Thoracic aorta (tissue), 2 donors: ENCODE measurements at regions not wholly inside any gene's neighbourhood (a gene's known extent, or its start where the extent isn't known, plus 50 kb on each side); places are given as distances from the start of the nearest gene placed in this dataset.
"Not testable (repeated sequence)": the region's sequence is repeated elsewhere in the genome, so short reads cannot be mapped to it uniquely, and the experiment has no call there.

Experiments used
- ATAC-seq: fragments of 150-250 bp; one replicate; pipeline ENCODE4 v1.8.0; 2017; ENCODE audit warnings: low read depth; ENCODE audit not compliant: insufficient number of reproducible peaks, low FRiP score
- DNase-seq: peaks from one replicate; pipeline ENCODE4 v3.0.0-alpha.2; 2020; ENCODE audit warnings: low spot score
- H3K27ac ChIP-seq, 2 donors: fragments of 200-600 bp; sonication (generic); 1 replicate in 1 of 2; 2 replicates in 1 of 2; pipeline ENCODE4 v1.5.1; 2016; ENCODE audit warnings: mild to moderate bottlenecking in 2 of 2, moderate library complexity in 2 of 2
- H3K27me3 ChIP-seq: fragments of 200-600 bp; sonication (generic); replicated peaks from 2 replicates; pipeline ENCODE4 v1.6.0; 2016; ENCODE audit warnings: mild to moderate bottlenecking; ENCODE audit not compliant: insufficient read depth
- H3K36me3 ChIP-seq: fragments of 200-600 bp; sonication (generic); one replicate; pipeline ENCODE4 v1.5.1; 2016
- H3K4me1 ChIP-seq, 2 donors: fragments of 200-600 bp; sonication (generic); 1 replicate in 1 of 2; 2 replicates in 1 of 2; pipeline versions ENCODE4 v1.5.1 to v1.6.0; 2016; ENCODE audit warnings: low read depth in 2 of 2, mild to moderate bottlenecking in 1 of 2; ENCODE audit not compliant: control insufficient read depth in 1 of 2
- H3K4me3 ChIP-seq: fragments of 200-600 bp; sonication (generic); 2 replicates; pipeline ENCODE4 v1.5.1; 2016; ENCODE audit warnings: mild to moderate bottlenecking
- H3K9me3 ChIP-seq: fragments of 200-600 bp; sonication (generic); 2 replicates; pipeline ENCODE4 v1.5.1; 2016
- TF ChIP-seq, protein P1 (sequence below): fragments of 200-600 bp; sonication (generic); IDR thresholded peaks from one replicate; pipeline ENCODE4 v1.5.1; 2019; ENCODE audit warnings: antibody characterized with exemption

DNA sequence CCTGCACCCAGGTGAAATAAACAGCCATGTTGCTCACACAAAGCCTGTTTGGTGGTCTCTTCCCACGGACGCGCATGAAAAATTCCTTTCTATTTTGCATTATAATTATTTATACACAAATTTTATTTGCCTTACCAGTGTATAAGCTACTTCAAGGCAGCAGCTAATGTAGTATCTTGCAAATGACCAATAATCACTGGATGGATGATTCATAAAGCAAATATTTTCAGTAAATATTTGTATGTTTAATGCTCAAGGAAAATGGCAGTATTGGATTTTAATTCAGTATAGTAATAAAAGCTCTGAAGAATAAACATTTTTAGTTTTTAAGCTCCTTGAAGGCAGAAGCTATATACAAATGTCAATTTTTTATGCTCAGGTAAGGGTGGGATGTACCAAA, 158.7 kb upstream of the NANOGP8 start:
- H3K4me1 ChIP-seq, result no peaks in the 10 kb centered on the region
- H3K9me3 ChIP-seq, result no peaks in the 10 kb centered on the region
- H3K27me3 ChIP-seq, result no peaks in the 10 kb centered on the region
- no peak for DNase-seq
- TF ChIP-seq, protein P1, sequence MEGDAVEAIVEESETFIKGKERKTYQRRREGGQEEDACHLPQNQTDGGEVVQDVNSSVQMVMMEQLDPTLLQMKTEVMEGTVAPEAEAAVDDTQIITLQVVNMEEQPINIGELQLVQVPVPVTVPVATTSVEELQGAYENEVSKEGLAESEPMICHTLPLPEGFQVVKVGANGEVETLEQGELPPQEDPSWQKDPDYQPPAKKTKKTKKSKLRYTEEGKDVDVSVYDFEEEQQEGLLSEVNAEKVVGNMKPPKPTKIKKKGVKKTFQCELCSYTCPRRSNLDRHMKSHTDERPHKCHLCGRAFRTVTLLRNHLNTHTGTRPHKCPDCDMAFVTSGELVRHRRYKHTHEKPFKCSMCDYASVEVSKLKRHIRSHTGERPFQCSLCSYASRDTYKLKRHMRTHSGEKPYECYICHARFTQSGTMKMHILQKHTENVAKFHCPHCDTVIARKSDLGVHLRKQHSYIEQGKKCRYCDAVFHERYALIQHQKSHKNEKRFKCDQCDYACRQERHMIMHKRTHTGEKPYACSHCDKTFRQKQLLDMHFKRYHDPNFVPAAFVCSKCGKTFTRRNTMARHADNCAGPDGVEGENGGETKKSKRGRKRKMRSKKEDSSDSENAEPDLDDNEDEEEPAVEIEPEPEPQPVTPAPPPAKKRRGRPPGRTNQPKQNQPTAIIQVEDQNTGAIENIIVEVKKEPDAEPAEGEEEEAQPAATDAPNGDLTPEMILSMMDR, result no peak
- H3K27ac ChIP-seq, result no peak overlapping the region
- no peak overlapping the region for H3K4me3 ChIP-seq
- no peak for ATAC-seq
- H3K36me3 ChIP-seq, result no peaks in the 10 kb centered on the region

DNA sequence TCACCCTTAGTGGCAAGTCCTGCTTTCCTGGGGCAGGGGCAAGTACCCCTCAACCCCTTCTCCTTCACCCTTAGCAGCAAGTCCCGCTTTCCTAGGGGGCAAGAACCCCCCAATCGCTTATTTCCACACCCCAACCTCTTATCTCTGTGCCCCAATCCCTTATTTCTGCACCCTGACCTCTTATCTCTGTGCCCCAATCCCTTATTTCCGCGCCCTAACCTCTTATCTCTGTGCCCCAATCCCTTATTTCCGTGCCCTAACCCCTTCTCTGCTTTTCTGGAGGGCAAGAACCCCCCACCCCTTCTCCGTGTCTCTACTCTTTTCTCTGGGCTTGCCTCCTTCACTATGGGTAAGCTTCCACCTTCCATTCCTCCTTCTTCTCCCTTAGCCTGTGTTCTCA, 154.6 kb upstream of the NANOGP8 start:
- H3K27ac ChIP-seq, H3K27me3 ChIP-seq, ATAC-seq, DNase-seq, H3K9me3 ChIP-seq, H3K4me3 ChIP-seq, H3K4me1 ChIP-seq, H3K36me3 ChIP-seq: not testable (repeated sequence)

DNA sequence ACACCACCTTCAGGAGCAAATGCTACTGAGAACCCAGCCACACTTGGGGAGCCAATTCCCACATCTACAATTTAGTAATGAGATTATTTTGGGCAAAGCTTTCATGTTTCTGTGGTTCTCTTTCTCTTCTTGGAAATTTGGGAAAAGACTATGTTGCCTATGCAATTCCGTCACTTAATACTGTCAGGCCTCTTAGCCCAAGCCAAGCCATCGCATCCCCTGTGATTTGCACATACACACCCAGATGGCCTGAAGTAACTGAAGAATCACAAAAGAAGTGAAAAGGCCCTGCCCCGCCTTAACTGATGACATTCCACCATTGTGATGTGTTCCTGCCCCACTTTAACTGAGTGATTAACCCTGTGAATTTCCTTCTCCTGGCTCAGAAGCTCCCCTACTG, 153.4 kb upstream of the NANOGP8 start:
- not testable (repeated sequence) for DNase-seq, H3K27ac ChIP-seq, H3K27me3 ChIP-seq, H3K4me3 ChIP-seq, H3K9me3 ChIP-seq, H3K4me1 ChIP-seq, ATAC-seq, H3K36me3 ChIP-seq

DNA sequence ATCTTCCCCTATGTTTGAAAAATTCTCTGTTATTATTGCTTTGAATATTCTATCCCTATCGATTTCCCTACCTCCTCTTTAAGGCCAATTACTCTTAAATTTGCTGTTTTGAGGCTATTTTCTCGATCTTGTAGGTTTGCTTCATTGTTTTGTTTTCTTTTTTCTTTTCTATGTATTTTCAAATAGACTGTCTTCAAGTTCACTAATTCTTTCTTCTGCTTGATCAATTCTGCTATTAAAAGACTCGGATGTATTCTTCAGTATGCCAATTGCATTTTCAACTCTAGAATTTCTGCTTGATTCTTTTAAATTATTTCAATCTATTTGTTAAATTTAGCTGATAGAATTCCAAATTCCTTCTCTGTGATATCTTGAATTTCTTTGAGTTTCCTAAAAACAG, 144.0 kb upstream of the NANOGP8 start:
- ATAC-seq, result no peak

DNA sequence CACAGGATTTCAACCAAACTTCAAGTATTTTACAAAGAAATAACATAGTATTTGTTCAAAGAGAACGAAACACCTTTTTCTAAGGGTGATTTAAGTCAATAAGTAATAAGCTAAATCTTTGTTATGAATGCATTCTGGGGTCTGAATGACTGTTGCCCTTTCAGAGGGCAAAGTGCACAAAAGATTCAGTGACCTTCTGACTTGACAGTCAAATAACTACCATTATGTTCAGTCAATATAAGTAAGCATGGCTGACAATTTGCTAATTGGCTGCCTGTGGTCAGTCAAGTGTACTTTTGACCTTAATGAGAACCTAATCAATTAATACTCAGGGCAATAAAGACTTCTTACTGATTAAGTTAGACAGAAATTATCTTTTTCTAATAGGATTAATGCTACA, 133.1 kb upstream of the NANOGP8 start:
- no peak for DNase-seq
- TF ChIP-seq, protein P1, result no peak
- Histone ChIP-seq H3K9me3 (no peaks in the 10 kb centered on the region), H3K4me1 (no peaks in the 10 kb centered on the region), H3K27ac (no peak overlapping the region), H3K4me3 (no peak overlapping the region), H3K27me3 (no peaks in the 10 kb centered on the region), H3K36me3 (no peaks in the 10 kb centered on the region)
- ATAC-seq, result no peak

More for the DNA sequence above, 144.0 kb upstream of the NANOGP8 start:
- no peaks in the 10 kb centered on the region for H3K4me1 ChIP-seq
- DNase-seq, result no peak
- TF ChIP-seq, protein P1, result no peak
- H3K27ac ChIP-seq, result no peak overlapping the region
- H3K27me3 ChIP-seq, result no peaks in the 10 kb centered on the region
- no peaks in the 10 kb centered on the region for H3K36me3 ChIP-seq
- H3K9me3 ChIP-seq, result peaks cover 4% of the 10 kb centered on the region
- H3K4me3 ChIP-seq, result no peak overlapping the region

DNA sequence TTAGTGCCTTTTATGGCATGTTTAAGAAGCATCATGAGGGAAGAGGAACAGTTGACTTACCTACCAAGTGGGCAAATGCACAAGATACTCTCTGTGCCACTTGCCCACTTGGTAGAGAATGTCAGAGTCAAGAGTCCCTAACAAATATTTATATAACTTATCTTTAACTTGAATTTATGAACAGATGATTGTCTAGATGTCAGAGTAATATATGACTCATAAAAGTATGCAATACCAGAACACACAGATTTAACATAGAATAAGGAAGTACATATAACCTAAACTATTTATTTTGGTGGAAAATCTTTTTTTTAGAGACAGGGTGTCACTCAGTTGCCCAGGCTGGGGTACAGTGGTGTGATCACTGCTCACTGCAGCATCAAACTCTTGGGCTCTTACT, 130.0 kb upstream of the NANOGP8 start:
- Histone ChIP-seq H3K36me3 (no peaks in the 10 kb centered on the region), H3K27me3 (no peaks in the 10 kb centered on the region), H3K4me1 (no peaks in the 10 kb centered on the region), H3K9me3 (no peaks in the 10 kb centered on the region), H3K27ac (no peak overlapping the region), H3K4me3 (no peak overlapping the region)
- DNase-seq (no peak), ATAC-seq (no peak)
- TF ChIP-seq, protein P1, result no peak
